Ascending aorta (tissue), 2 donors: ENCODE measurements at regions not wholly inside any gene's neighbourhood (a gene's known extent, or its start where the extent isn't known, plus 50 kb on each side); places are given as distances from the start of the nearest gene placed in this dataset.
A peak's percentile ranks its signal among the peaks of the same experiment; 100 is the strongest.

Source experiments
- DNase-seq, 2 donors: peaks; one replicate each; pipeline ENCODE4 v3.0.0-alpha.2; 2019; ENCODE audit warnings: low spot score in 2 of 2
- H3K27ac ChIP-seq, 2 donors: fragments of 200-600 bp; sonication (generic); one replicate each; pipeline ENCODE4 v1.5.1; 2016 to 2017; ENCODE audit warnings: mild to moderate bottlenecking in 1 of 2
- H3K27me3 ChIP-seq: fragments of 200-600 bp; sonication (generic); one replicate; pipeline ENCODE4 v1.5.1; 2017
- H3K36me3 ChIP-seq, 2 donors: fragments of 200-600 bp; sonication (generic); one replicate each; pipeline ENCODE4 v1.5.1; 2016
- H3K4me1 ChIP-seq, 2 donors: fragments of 200-600 bp; sonication (generic); one replicate each; pipeline ENCODE4 v1.5.1; 2016 to 2017; ENCODE audit warnings: mild to moderate bottlenecking in 1 of 2
- H3K4me3 ChIP-seq, 2 donors: fragments of 200-600 bp; sonication (generic); one replicate each; pipeline ENCODE4 v1.5.1; 2016 to 2017; ENCODE audit warnings: mild to moderate bottlenecking in 1 of 2
- H3K9me3 ChIP-seq, 2 donors: fragments of 200-600 bp; sonication (generic); one replicate each; pipeline ENCODE4 v1.5.1; 2016
- CTCF ChIP-seq, 3 experiments: fragments of 200-600 bp in 2 of 3; fragments of 450-650 bp in 1 of 3; sonication (generic) in 2 of 3; IDR thresholded peaks; one replicate each; pipeline ENCODE4 v1.5.1; 2016 to 2019; ENCODE audit warnings: antibody characterized with exemption in 3 of 3, mild to moderate bottlenecking in 1 of 3, moderate library complexity in 1 of 3
- intact Hi-C: fragments of 100-400 bp; cut with DNase I; formaldehyde crosslinking; loops from one replicate; pipeline ENCODE4 v1.15.1; 2023

GRCh38 chr2:60641811-60642788 is 88.6 kb upstream of the BCL11A start:
- Histone ChIP-seq H3K4me1 (no peaks in the 10 kb centered on the region), H3K27ac (no peak overlapping the region), H3K36me3 (no peaks in the 10 kb centered on the region), H3K4me3 (no peak overlapping the region), H3K27me3 (no peaks in the 10 kb centered on the region), H3K9me3 (no peaks in the 10 kb centered on the region)
- intact Hi-C loops, result no loop called here
- TF ChIP-seq CTCF (IDR thresholded peaks at IDR 0.05), result peak; percentile 9 to 45 (median 28)
- no peak for DNase-seq

- DNase-seq, result no peak
- H3K36me3 ChIP-seq, result no peaks in the 10 kb centered on the region
- no peaks in the 10 kb centered on the region for H3K9me3 ChIP-seq
- TF ChIP-seq CTCF (IDR thresholded peaks at IDR 0.05), result no peak
- no peak overlapping the region for H3K4me3 ChIP-seq
- no peak overlapping the region for H3K27ac ChIP-seq
- intact Hi-C loops, result no loop called here
- H3K4me1 ChIP-seq, result no peaks in the 10 kb centered on the region
- H3K27me3 ChIP-seq, result no peaks in the 10 kb centered on the region
Observed at GRCh38 chr2:60643747-60644146, 90.3 kb upstream of the BCL11A start.

- intact Hi-C loops, result no loop called here
- no peak overlapping the region for H3K27ac ChIP-seq
- DNase-seq, result no peak
- H3K27me3 ChIP-seq, result no peaks in the 10 kb centered on the region
- H3K9me3 ChIP-seq, result no peaks in the 10 kb centered on the region
- H3K4me3 ChIP-seq, result no peak overlapping the region
- no peaks in the 10 kb centered on the region for H3K4me1 ChIP-seq
- no peak for TF ChIP-seq CTCF (IDR thresholded peaks at IDR 0.05)
- no peaks in the 10 kb centered on the region for H3K36me3 ChIP-seq
Observed at GRCh38 chr2:60644951-60645350, 91.5 kb upstream of the BCL11A start.

- H3K27ac ChIP-seq, result no peak overlapping the region
- no peak for DNase-seq
- no peaks in the 10 kb centered on the region for H3K9me3 ChIP-seq
- no peaks in the 10 kb centered on the region for H3K27me3 ChIP-seq
- H3K4me3 ChIP-seq, result no peak overlapping the region
- H3K36me3 ChIP-seq, result no peaks in the 10 kb centered on the region
- TF ChIP-seq CTCF (IDR thresholded peaks at IDR 0.05), result no peak
- intact Hi-C loops, result no loop called here
- H3K4me1 ChIP-seq, result no peaks in the 10 kb centered on the region
Observed at GRCh38 chr2:60648191-60648590, 94.7 kb upstream of the BCL11A start.

GRCh38 chr2:60649721-60650120 is 96.3 kb upstream of the BCL11A start:
- no peak overlapping the region for H3K27ac ChIP-seq
- H3K36me3 ChIP-seq, result no peaks in the 10 kb centered on the region
- no peak overlapping the region for H3K4me3 ChIP-seq
- no peak for DNase-seq
- intact Hi-C loops, result no loop called here
- no peaks in the 10 kb centered on the region for H3K4me1 ChIP-seq
- no peaks in the 10 kb centered on the region for H3K9me3 ChIP-seq
- no peaks in the 10 kb centered on the region for H3K27me3 ChIP-seq
- no peak for TF ChIP-seq CTCF (IDR thresholded peaks at IDR 0.05)
